Neutrophil (primary cell): ENCODE measurements at regions not wholly inside any gene's neighbourhood (a gene's known extent, or its start where the extent isn't known, plus 50 kb on each side); places are given as distances from the start of the nearest gene placed in this dataset.
"Not testable (repeated sequence)": the region's sequence is repeated elsewhere in the genome, so short reads cannot be mapped to it uniquely, and the experiment has no call there.

ENCODE experiments used
- H3K27ac ChIP-seq: fragments of 200-600 bp; sonication (generic); 2 replicates; pipeline ENCODE4 v1.5.1; 2016; ENCODE audit warnings: mild to moderate bottlenecking, moderate library complexity
- H3K27me3 ChIP-seq: fragments of 200-600 bp; sonication (generic); 2 replicates; pipeline ENCODE4 v1.6.0; 2016; ENCODE audit warnings: mild to moderate bottlenecking
- H3K36me3 ChIP-seq: fragments of 200-600 bp; sonication (generic); 2 replicates; pipeline ENCODE4 v1.5.1; 2017
- H3K4me1 ChIP-seq, 2 experiments: fragments of 200-600 bp in 1 of 2; sonication (generic) in 1 of 2; 1 replicate in 1 of 2; 2 replicates in 1 of 2; pipeline versions ENCODE4 v1.5.1 to v1.6.1; 2013 to 2016; ENCODE audit warnings: low read depth in 1 of 2, low read length in 1 of 2, mild to moderate bottlenecking in 1 of 2, moderate library complexity in 1 of 2; ENCODE audit not compliant: control insufficient read depth in 1 of 2, insufficient read depth in 1 of 2
- H3K4me3 ChIP-seq, 2 experiments: fragments of 200-600 bp in 1 of 2; sonication (generic) in 1 of 2; 1 replicate in 1 of 2; 2 replicates in 1 of 2; pipeline ENCODE4 v1.5.1; 2013 to 2016; ENCODE audit warnings: low read depth in 1 of 2, low read length in 1 of 2, mild to moderate bottlenecking in 1 of 2, moderate library complexity in 1 of 2
- H3K9me3 ChIP-seq: fragments of 200-600 bp; sonication (generic); 2 replicates; pipeline ENCODE4 v1.5.1; 2016
- CTCF ChIP-seq: fragments of 200-600 bp; sonication (generic); IDR thresholded peaks from 2 replicates; pipeline ENCODE4 v1.5.1; 2016; ENCODE audit warnings: antibody characterized with exemption

DNA sequence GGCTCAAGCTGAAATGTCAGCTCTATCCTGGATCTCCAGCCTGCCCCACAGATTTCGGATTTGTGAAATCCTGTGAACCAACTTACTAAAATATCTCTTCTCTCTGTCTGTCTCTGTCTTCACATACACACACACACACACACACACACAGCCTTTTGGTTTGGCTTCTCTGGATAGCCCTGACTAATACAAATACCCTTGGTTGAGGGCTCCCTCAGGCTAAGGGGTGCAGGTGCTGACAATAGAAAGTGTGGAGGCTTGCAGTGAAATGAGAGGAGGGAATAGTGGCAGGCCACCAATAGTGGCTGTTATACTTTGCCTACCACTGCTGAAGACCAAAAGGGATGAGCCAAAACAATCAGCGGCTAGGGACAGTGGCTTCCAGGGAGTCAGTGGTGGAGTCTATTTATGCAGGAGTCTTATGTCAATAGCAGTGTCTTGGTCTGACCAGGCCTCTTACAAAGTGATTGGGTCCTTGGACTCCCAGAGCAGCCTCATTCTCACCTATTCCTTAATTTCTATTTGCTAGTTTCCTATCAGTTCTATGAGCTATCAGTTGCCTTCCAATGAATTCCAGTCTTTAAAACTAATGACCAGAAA is 93.2 kb upstream of the GAS1 start:
- Histone ChIP-seq H3K4me1 (no peaks in the 10 kb centered on the region), H3K27ac (no peak overlapping the region), H3K27me3 (no peaks in the 10 kb centered on the region), H3K36me3 (no peaks in the 10 kb centered on the region), H3K9me3 (no peaks in the 10 kb centered on the region), H3K4me3 (no peak overlapping the region)
- TF ChIP-seq CTCF = no peak

- H3K4me1 ChIP-seq, H3K36me3 ChIP-seq, H3K4me3 ChIP-seq, H3K27ac ChIP-seq, H3K9me3 ChIP-seq, H3K27me3 ChIP-seq: not testable (repeated sequence)
Measured at GRCh38 chr9:87041553-87042235, 94.4 kb upstream of the GAS1 start.

- H3K4me1 ChIP-seq, H3K36me3 ChIP-seq, H3K27me3 ChIP-seq, H3K27ac ChIP-seq, H3K4me3 ChIP-seq, H3K9me3 ChIP-seq: not testable (repeated sequence)
Measured at GRCh38 chr9:87049929-87050608, 102.8 kb upstream of the GAS1 start.

- H3K4me1 ChIP-seq = no peaks in the 10 kb centered on the region
- H3K27me3 ChIP-seq = no peaks in the 10 kb centered on the region
- no peak for TF ChIP-seq CTCF
- H3K36me3 ChIP-seq = no peaks in the 10 kb centered on the region
- no peaks in the 10 kb centered on the region for H3K9me3 ChIP-seq
- no peak overlapping the region for H3K27ac ChIP-seq
- no peak overlapping the region for H3K4me3 ChIP-seq
Measured at GRCh38 chr9:87054999-87055686, 107.8 kb upstream of the GAS1 start.

- no peaks in the 10 kb centered on the region for H3K36me3 ChIP-seq
- no peak overlapping the region for H3K27ac ChIP-seq
- no peaks in the 10 kb centered on the region for H3K9me3 ChIP-seq
- no peaks in the 10 kb centered on the region for H3K27me3 ChIP-seq
- no peaks in the 10 kb centered on the region for H3K4me1 ChIP-seq
- H3K4me3 ChIP-seq = no peak overlapping the region
- TF ChIP-seq CTCF = no peak
Measured at GRCh38 chr9:87059772-87060171, 112.5 kb upstream of the GAS1 start.

GRCh38 chr9:87062746-87063145 is 115.4 kb upstream of the GAS1 start:
- no peaks in the 10 kb centered on the region for H3K36me3 ChIP-seq
- H3K4me1 ChIP-seq = no peaks in the 10 kb centered on the region
- no peaks in the 10 kb centered on the region for H3K27me3 ChIP-seq
- no peak for TF ChIP-seq CTCF
- no peaks in the 10 kb centered on the region for H3K9me3 ChIP-seq
- H3K27ac ChIP-seq = no peak overlapping the region
- no peak overlapping the region for H3K4me3 ChIP-seq
